Gastrocnemius medialis (tissue), 4 donors: ENCODE measurements at regions not wholly inside any gene's neighbourhood (a gene's known extent, or its start where the extent isn't known, plus 50 kb on each side); places are given as distances from the start of the nearest gene placed in this dataset.
A peak's percentile ranks its signal among the peaks of the same experiment; 100 is the strongest.

ENCODE experiments used
- ATAC-seq, 2 donors: fragments of 150-250 bp; one replicate each; pipeline ENCODE4 v1.9.1; 2016
- DNase-seq, 2 donors: peaks; one replicate each; pipeline ENCODE4 v3.0.0-alpha.2; 2019
- H3K27ac ChIP-seq, 4 donors: fragments of 200-600 bp; sonication (generic); 1 replicate in 1 of 4; 2 replicates in 3 of 4; pipeline ENCODE4 v1.5.1; 2016 to 2018; ENCODE audit warnings: mild to moderate bottlenecking in 2 of 4, moderate library complexity in 1 of 4
- H3K27me3 ChIP-seq, 3 donors: fragments of 200-600 bp; sonication (generic) in 2 of 3; 1 replicate in 1 of 3; 2 replicates in 2 of 3; pipeline versions ENCODE4 v1.5.1 to v1.6.0; 2016 to 2019; ENCODE audit warnings: mild to moderate bottlenecking in 1 of 3, moderate library complexity in 1 of 3
- H3K36me3 ChIP-seq, 2 donors: fragments of 200-600 bp; sonication (generic) in 1 of 2; one replicate each; pipeline ENCODE4 v1.5.1; 2017 to 2018
- H3K4me1 ChIP-seq, 2 donors: fragments of 200-600 bp; sonication (generic) in 1 of 2; one replicate each; pipeline ENCODE4 v1.5.1; 2016 to 2017; ENCODE audit warnings: mild to moderate bottlenecking in 2 of 2
- H3K4me3 ChIP-seq, 4 donors: fragments of 200-600 bp; sonication (generic) in 3 of 4; 1 replicate in 1 of 4; 2 replicates in 3 of 4; pipeline ENCODE4 v1.5.1; 2016 to 2019; ENCODE audit warnings: mild to moderate bottlenecking in 2 of 4
- H3K9me3 ChIP-seq, 3 donors: fragments of 200-600 bp; sonication (generic) in 2 of 3; 1 replicate in 1 of 3; 2 replicates in 2 of 3; pipeline ENCODE4 v1.5.1; 2016 to 2019
- POLR2A ChIP-seq, 2 donors: fragments of 450-650 bp; IDR thresholded peaks; one replicate each; pipeline ENCODE4 v1.6.1; 2017; ENCODE audit warnings: antibody characterized with exemption in 2 of 2, mild to moderate bottlenecking in 2 of 2, moderate library complexity in 2 of 2
- in situ Hi-C, 4 donors: fragments of 200-750 bp; cut with MboI; loops; one replicate each; pipeline versions ENCODE4 v1.15.0 to v1.8.0; 2017; ENCODE audit warnings: low sequenced_read_pairs in 4 of 4
- intact Hi-C: fragments of 100-400 bp; cut with DNase I; formaldehyde crosslinking; loops from one replicate; pipeline ENCODE4 v1.15.1; 2023; ENCODE audit warnings: low total_unique reads
- TF ChIP-seq, protein P1 (sequence below), 5 experiments: fragments of 450-650 bp in 3 of 5; fragments of 200-600 bp in 2 of 5; sonication (generic) in 2 of 5; IDR thresholded peaks in 4 of 5; conservative IDR thresholded peaks in 1 of 5; 1 replicate in 4 of 5; 2 replicates in 1 of 5; pipeline ENCODE4 v1.5.1; 2016 to 2019; ENCODE audit warnings: antibody characterized with exemption in 5 of 5, mild to moderate bottlenecking in 3 of 5, moderate library complexity in 3 of 5

DNA sequence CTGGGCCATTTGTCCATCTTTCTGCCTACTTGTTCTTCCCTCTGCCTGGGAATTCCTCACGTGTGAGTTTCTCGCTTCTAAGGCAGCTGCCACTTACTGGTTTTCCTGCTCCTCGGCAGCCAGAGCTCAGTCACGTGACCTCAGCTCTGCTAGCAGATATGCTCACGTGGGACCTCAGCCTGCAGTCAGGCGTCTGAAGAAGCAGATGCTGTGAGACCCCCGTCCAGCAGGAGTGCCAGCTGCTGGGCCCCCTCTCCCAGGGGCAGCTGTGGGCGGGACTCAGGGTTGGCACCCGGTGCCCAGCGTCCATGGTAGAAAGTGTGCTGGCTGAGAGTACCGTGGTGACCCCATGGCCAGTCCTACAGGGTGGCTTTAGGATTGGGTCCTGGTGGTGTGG is 161.3 kb upstream of the TLE3 start:
- ATAC-seq (peak; percentile 59 to 64), DNase-seq (peak; percentile 48 to 60)
- Histone ChIP-seq H3K27me3 (no peaks in the 10 kb centered on the region), H3K4me3 (no peak overlapping the region), H3K9me3 (no peaks in the 10 kb centered on the region), H3K4me1 (peaks cover 13 to 19% of the 10 kb centered on the region in 2 donors), H3K27ac (no peak overlapping the region), H3K36me3 (no peaks in the 10 kb centered on the region)
- intact Hi-C loops, result no loop called here
- in situ Hi-C loops, result no loop called here
- TF ChIP-seq POLR2A (IDR thresholded peaks at IDR 0.05), result no peak
- TF ChIP-seq, protein P1, sequence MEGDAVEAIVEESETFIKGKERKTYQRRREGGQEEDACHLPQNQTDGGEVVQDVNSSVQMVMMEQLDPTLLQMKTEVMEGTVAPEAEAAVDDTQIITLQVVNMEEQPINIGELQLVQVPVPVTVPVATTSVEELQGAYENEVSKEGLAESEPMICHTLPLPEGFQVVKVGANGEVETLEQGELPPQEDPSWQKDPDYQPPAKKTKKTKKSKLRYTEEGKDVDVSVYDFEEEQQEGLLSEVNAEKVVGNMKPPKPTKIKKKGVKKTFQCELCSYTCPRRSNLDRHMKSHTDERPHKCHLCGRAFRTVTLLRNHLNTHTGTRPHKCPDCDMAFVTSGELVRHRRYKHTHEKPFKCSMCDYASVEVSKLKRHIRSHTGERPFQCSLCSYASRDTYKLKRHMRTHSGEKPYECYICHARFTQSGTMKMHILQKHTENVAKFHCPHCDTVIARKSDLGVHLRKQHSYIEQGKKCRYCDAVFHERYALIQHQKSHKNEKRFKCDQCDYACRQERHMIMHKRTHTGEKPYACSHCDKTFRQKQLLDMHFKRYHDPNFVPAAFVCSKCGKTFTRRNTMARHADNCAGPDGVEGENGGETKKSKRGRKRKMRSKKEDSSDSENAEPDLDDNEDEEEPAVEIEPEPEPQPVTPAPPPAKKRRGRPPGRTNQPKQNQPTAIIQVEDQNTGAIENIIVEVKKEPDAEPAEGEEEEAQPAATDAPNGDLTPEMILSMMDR (IDR thresholded peaks at IDR 0.05 in 4 of 5, conservative IDR thresholded peaks at IDR 0.05 in 1 of 5), result no peak

DNA sequence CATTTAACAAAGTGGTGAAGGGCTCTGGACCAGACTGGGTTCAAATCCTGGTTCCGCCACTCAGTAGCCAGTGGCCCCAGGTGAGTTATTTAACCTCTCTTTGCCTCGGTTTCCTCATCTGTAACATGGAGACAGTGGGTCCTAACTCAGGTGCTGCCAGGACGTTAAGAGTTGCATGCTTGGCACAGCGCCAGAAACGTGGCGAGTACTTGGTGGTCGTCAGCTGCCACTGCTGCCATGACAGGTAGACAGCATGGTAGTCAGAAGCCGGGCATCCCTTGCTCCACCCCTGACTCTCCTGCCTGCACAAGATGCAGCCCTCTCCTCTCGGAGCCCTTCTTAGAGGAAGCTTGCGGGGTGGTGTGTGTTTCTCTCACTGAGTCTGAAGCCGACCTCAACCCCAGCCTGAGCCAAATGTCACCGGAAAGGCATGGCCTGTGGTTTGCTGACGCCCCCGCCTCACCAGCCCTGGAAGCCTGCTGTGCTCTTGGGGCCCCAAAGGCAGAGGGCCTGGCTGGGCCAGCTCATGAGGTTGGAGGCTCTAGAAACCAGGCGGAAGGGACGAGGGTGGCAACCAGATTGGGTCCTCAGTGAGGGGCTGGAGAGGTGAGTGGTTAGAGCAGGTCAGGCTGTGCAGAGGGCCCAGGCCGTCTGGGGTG is 160.8 kb upstream of the TLE3 start:
- no peak overlapping the region for H3K27ac ChIP-seq
- no peak for TF ChIP-seq POLR2A (IDR thresholded peaks at IDR 0.05)
- TF ChIP-seq, protein P1 (IDR thresholded peaks at IDR 0.05 in 4 of 5, conservative IDR thresholded peaks at IDR 0.05 in 1 of 5), result no peak
- ATAC-seq, result no peak
- no peaks in the 10 kb centered on the region for H3K9me3 ChIP-seq
- H3K4me1 ChIP-seq, result peaks cover 8 to 14% of the 10 kb centered on the region in 2 donors
- H3K4me3 ChIP-seq, result no peak overlapping the region
- H3K27me3 ChIP-seq, result no peaks in the 10 kb centered on the region
- intact Hi-C loops (no loop called here), in situ Hi-C loops (no loop called here)
- no peaks in the 10 kb centered on the region for H3K36me3 ChIP-seq
- DNase-seq, result no peak

DNA sequence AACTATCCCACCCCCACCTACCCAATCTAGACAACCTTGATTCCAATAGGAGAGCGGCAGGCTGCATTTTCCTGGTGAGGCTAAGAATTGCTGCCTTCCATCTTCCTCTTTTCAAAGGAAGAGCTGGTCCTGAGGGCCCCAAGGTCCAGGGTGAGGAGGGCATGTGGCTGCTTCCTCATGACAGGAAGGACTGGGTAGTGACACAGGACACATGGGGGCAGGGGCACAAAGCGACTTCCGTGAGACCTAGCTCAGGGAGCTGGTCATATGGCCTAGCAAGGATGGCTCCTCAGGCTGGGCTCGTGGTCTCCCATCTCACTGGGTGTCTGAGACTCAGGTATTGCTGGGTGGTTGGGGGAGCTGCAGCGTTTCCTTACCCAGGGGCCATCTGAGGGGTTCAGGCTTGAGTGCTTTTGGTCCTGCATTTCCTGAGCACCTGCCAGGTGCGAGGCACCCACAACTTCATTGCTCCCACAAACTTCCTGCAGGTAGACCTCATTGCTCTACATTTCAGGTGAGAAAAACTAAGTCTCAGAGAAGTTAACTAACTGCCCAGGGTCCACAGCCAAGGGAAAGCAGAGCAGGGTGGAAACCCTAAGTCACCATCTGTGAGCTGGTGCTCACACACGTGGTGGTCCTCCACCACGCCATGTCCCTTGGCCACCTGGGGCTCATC is 160.0 kb upstream of the TLE3 start:
- Histone ChIP-seq H3K27ac (no peak overlapping the region), H3K27me3 (no peaks in the 10 kb centered on the region), H3K36me3 (no peaks in the 10 kb centered on the region), H3K9me3 (no peaks in the 10 kb centered on the region), H3K4me3 (no peak overlapping the region), H3K4me1 (peaks cover 4 to 8% of the 10 kb centered on the region in 2 donors)
- DNase-seq (peak in 1 of 2 donors; percentile 33), ATAC-seq (peak in 1 of 2 donors; percentile 43)
- in situ Hi-C loops (no loop called here), intact Hi-C loops (no loop called here)
- no peak for TF ChIP-seq POLR2A (IDR thresholded peaks at IDR 0.05)
- TF ChIP-seq, protein P1 (IDR thresholded peaks at IDR 0.05 in 4 of 5, conservative IDR thresholded peaks at IDR 0.05 in 1 of 5), result no peak

DNA sequence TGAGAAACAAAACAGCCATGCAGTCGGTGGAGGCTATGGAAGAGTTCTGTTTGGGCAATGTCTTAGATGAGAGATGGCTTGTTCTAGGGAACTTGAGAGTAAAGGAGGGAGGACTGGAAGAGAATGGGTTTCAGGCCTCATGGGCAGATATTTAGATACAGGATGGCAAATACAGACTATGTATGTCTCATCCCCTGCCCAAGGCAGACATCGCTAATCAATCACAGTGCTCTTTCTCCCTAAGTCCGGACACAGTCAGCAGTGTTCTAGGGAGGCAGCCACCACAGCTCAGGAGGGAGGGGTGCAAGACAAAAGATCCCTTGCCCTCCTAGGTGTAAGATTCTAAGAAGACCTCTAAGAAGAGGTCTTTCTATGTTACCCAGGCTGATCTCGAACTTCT is 159.3 kb upstream of the TLE3 start:
- H3K36me3 ChIP-seq, result no peaks in the 10 kb centered on the region
- H3K27me3 ChIP-seq, result no peaks in the 10 kb centered on the region
- no peaks in the 10 kb centered on the region for H3K9me3 ChIP-seq
- intact Hi-C loops (no loop called here), in situ Hi-C loops (no loop called here)
- no peak for TF ChIP-seq POLR2A (IDR thresholded peaks at IDR 0.05)
- TF ChIP-seq, protein P1 (IDR thresholded peaks at IDR 0.05 in 4 of 5, conservative IDR thresholded peaks at IDR 0.05 in 1 of 5), result no peak
- peaks cover 4 to 8% of the 10 kb centered on the region in 2 donors for H3K4me1 ChIP-seq
- H3K27ac ChIP-seq, result no peak overlapping the region
- ATAC-seq, result no peak
- no peak for DNase-seq
- H3K4me3 ChIP-seq, result no peak overlapping the region
